OCI-LY3 (cell line): ENCODE measurements at regions not wholly inside any gene's neighbourhood (a gene's known extent, or its start where the extent isn't known, plus 50 kb on each side); places are given as distances from the start of the nearest gene placed in this dataset.
A peak's percentile ranks its signal among the peaks of the same experiment; 100 is the strongest.
"Not testable (repeated sequence)": the region's sequence is repeated elsewhere in the genome, so short reads cannot be mapped to it uniquely, and the experiment has no call there.

ENCODE experiments used
- H2AFZ ChIP-seq: fragments of 200-600, 300-600 bp; shearing (Covaris generic); 2 replicates; pipeline ENCODE4 v1.6.0; 2014; ENCODE audit warnings: antibody characterized with exemption, low read depth, low read length
- H3K27ac ChIP-seq: fragments of 200-600, 300-600 bp; sonication (generic); 2 replicates; pipeline ENCODE4 v1.5.1; 2014; ENCODE audit warnings: mild to moderate bottlenecking, low read length, moderate library complexity, mixed read lengths
- H3K27me3 ChIP-seq: fragments of 200-600, 300-600 bp; sonication (generic); 2 replicates; pipeline ENCODE4 v1.6.1; 2014; ENCODE audit warnings: low read depth, low read length, mixed read lengths
- H3K36me3 ChIP-seq: fragments of 200-600, 300-600 bp; sonication (generic); replicated peaks from 2 replicates; pipeline ENCODE3; 2014; ENCODE audit warnings: low read depth, low read length, mixed read lengths
- H3K4me1 ChIP-seq: fragments of 300-600, 200-600 bp; sonication (generic); 2 replicates; pipeline ENCODE4 v1.6.1; 2014; ENCODE audit warnings: low read length, mixed read lengths
- H3K4me2 ChIP-seq: fragments of 200-600, 300-600 bp; sonication (generic); 2 replicates; pipeline ENCODE4 v1.6.1; 2014; ENCODE audit warnings: low read length, mixed read lengths
- H3K4me3 ChIP-seq: fragments of 300-600, 200-600 bp; sonication (generic); 2 replicates; pipeline ENCODE4 v1.5.1; 2014; ENCODE audit warnings: antibody characterized with exemption, mild to moderate bottlenecking, low read length, moderate library complexity
- H3K79me2 ChIP-seq: fragments of 300-600, 200-600 bp; shearing (Covaris generic); 2 replicates; pipeline ENCODE4 v1.6.1; 2014; ENCODE audit warnings: mild to moderate bottlenecking, low read length, mixed read lengths
- H3K9ac ChIP-seq: fragments of 300-600, 200-600 bp; shearing (Covaris generic); 2 replicates; pipeline ENCODE4 v1.6.0; 2014; ENCODE audit warnings: mild to moderate bottlenecking, low read length, moderate library complexity
- H3K9me3 ChIP-seq: fragments of 200-600, 300-600 bp; shearing (Covaris generic); 2 replicates; pipeline ENCODE4 v1.6.1; 2014; ENCODE audit warnings: low read length, mixed read lengths; ENCODE audit not compliant: insufficient read depth
- H4K20me1 ChIP-seq: fragments of 200-600, 300-600 bp; sonication (generic); 2 replicates; pipeline ENCODE4 v1.6.1; 2016; ENCODE audit warnings: low read length, mixed read lengths; ENCODE audit not compliant: insufficient read depth
- EZH2phosphoT487 ChIP-seq: fragments of 200-600 bp; shearing (Covaris generic); IDR thresholded peaks from 2 replicates; pipeline ENCODE4 v1.6.1; 2018; ENCODE audit warnings: antibody characterized with exemption, mixed run types, low read depth
- TF ChIP-seq, protein P1 (sequence below): fragments of 200-600, 300-600 bp; sonication (generic); IDR thresholded peaks from 2 replicates; pipeline ENCODE4 v1.5.1; 2014; ENCODE audit warnings: antibody characterized with exemption, low read length, low read depth

GRCh38 chr22:22697377-22698117 lies 53.1 kb downstream of the GGTLC2 start:
- H4K20me1 ChIP-seq: no peaks in the 10 kb centered on the region
- H3K27me3 ChIP-seq: no peaks in the 10 kb centered on the region
- no peaks in the 10 kb centered on the region for H3K79me2 ChIP-seq
- no peak overlapping the region for H3K4me3 ChIP-seq
- H3K9me3 ChIP-seq: peaks cover 1% of the 10 kb centered on the region; the same call in 1 of the 2 replicates
- H3K9ac ChIP-seq: no peak overlapping the region
- H3K27ac ChIP-seq: no peak overlapping the region
- peaks cover 50% of the 10 kb centered on the region for H3K4me1 ChIP-seq
- H3K36me3 ChIP-seq: peaks cover 3% of the 10 kb centered on the region
- TF ChIP-seq, protein P1, sequence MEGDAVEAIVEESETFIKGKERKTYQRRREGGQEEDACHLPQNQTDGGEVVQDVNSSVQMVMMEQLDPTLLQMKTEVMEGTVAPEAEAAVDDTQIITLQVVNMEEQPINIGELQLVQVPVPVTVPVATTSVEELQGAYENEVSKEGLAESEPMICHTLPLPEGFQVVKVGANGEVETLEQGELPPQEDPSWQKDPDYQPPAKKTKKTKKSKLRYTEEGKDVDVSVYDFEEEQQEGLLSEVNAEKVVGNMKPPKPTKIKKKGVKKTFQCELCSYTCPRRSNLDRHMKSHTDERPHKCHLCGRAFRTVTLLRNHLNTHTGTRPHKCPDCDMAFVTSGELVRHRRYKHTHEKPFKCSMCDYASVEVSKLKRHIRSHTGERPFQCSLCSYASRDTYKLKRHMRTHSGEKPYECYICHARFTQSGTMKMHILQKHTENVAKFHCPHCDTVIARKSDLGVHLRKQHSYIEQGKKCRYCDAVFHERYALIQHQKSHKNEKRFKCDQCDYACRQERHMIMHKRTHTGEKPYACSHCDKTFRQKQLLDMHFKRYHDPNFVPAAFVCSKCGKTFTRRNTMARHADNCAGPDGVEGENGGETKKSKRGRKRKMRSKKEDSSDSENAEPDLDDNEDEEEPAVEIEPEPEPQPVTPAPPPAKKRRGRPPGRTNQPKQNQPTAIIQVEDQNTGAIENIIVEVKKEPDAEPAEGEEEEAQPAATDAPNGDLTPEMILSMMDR: peak; percentile 24; the same call in 1 of the 2 replicates
- no peak for TF ChIP-seq EZH2phosphoT487
- H3K4me2 ChIP-seq: 0 out of 2 replicates have a peak overlapping the region, but pooled peaks have one; percentile 7
- no peak overlapping the region for H2AFZ ChIP-seq

DNA sequence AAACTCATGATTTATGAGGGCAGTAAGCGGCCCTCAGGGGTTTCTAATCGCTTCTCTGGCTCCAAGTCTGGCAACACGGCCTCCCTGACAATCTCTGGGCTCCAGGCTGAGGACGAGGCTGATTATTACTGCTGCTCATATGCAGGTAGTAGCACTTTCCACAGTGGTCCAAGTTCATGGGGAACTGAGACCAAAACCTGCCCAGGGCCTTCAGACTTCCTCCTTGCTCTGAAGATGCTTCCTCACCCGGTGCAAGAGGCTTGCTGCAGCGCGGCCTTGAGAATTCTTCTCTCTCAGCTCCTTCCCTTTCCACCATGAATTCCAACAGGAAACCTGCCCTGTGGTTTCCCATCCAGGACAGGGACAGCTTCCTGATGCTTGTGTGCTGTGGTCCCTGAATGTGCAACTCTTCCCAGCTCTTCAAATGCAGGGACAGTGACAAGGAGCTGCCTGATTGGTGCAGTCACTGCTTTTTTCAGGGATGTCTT lies 53.9 kb downstream of the GGTLC2 start:
- Histone ChIP-seq H3K4me2 (no peak overlapping the region), H2AFZ (no peak overlapping the region), H3K27ac (no peak overlapping the region), H3K9me3 (no peaks in the 10 kb centered on the region), H3K9ac (no peak overlapping the region), H3K36me3 (peaks cover 3% of the 10 kb centered on the region), H3K27me3 (no peaks in the 10 kb centered on the region), H4K20me1 (no peaks in the 10 kb centered on the region), H3K4me3 (no peak overlapping the region), H3K79me2 (no peaks in the 10 kb centered on the region), H3K4me1 (peaks cover 50% of the 10 kb centered on the region)
- TF ChIP-seq, protein P1: no peak
- TF ChIP-seq EZH2phosphoT487: no peak

DNA sequence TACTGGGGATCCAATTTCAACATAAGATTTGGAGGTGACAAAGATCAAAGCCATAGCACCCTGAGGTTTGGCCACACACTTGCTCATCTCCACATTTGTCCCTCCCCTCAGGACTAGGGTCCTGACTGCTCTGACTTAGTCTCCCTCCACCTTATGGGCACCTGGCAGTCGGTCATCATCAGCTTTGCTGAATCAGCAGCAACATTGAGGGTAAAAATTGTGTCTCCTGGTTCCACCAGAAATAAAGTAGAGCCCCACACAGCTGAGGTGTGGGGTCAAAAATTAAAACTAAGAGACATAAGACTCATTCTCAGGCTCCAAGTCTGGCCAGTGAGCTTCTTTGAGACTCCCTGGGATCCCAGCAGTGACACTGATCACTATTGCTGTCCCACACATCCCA lies 56.2 kb downstream of the GGTLC2 start:
- Histone ChIP-seq H3K27ac (no peak overlapping the region), H3K4me3 (no peak overlapping the region), H3K27me3 (no peaks in the 10 kb centered on the region), H3K36me3 (no peaks in the 10 kb centered on the region), H3K9me3 (no peaks in the 10 kb centered on the region), H3K4me1 (peaks cover 58% of the 10 kb centered on the region), H3K4me2 (0 out of 2 replicates have a peak overlapping the region, but pooled peaks have one; percentile 9), H2AFZ (no peak overlapping the region), H3K9ac (no peak overlapping the region), H3K79me2 (no peaks in the 10 kb centered on the region), H4K20me1 (no peaks in the 10 kb centered on the region)
- TF ChIP-seq, protein P1: no peak
- TF ChIP-seq EZH2phosphoT487: no peak

DNA sequence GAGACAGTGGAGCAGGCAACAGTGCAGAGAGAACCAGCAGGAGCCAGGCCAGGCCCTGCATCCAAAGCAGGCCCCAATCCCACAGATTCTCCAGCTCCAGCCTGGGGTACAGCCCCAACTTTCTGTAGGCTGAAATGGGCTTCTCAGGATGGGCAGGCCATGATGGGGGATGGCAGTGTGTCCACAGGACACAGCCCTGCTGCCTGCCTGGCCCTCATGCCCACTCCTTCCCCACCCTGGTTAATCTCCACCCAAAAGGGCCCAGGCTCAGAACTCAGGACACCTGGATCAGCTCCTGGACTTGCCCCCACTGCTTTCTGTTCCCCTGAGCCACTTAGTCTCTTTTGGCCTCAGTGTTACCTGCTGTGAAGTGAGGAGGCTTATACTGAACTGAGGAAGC lies 57.1 kb downstream of the GGTLC2 start:
- H3K27me3 ChIP-seq, H2AFZ ChIP-seq, H3K36me3 ChIP-seq, H3K4me2 ChIP-seq, H3K4me3 ChIP-seq, H3K9me3 ChIP-seq, H4K20me1 ChIP-seq, H3K79me2 ChIP-seq, H3K9ac ChIP-seq: not testable (repeated sequence)
- Histone ChIP-seq H3K4me1 (peaks cover 67% of the 10 kb centered on the region), H3K27ac (peak overlapping the region; percentile 23; the same call in 1 of the 2 replicates)
